ENCODE measurements at regions not wholly inside any gene's neighbourhood (a gene's known extent, or its start where the extent isn't known, plus 50 kb on each side); places are given as distances from the start of the nearest gene placed in this dataset.

DNA sequence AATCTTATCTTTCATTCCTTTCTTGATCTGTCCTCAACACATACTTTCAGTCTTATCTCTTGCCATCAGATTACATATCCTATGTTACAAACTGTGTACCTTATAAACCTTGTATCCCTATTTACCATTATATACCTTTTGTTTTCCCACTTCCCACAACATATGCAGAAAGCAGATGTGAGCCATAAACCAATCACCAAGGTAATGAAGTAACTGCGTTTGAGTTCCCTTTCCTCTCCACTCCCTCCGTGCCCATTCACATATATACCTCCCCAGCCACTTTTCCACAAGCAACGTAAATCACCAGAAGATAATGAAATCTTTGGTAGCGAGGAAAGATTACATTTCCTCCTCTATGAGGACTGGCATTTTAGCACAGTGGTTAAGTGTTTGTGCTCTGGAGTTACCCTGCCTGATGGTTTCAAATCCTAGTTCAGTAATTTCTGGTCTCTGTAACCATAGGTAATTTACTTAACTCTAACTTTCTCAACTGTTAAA is 55.5 kb upstream of the PHF14 start:
- 0 out of 2 replicates have a peak, but pooled peaks cover 2% of the 10 kb centered on the region for H3K4me1 ChIP-seq (ENCODE audit: control insufficient read depth, insufficient read depth, low read length)
- H3K36me3 ChIP-seq (ENCODE audit: control insufficient read depth in 2 of 2, insufficient read depth in 1 of 2, low read length in 2 of 2): no peaks in the 10 kb centered on the region
- no peaks in the 10 kb centered on the region for H3K9me3 ChIP-seq (ENCODE audit: control insufficient read depth, insufficient read depth, low read depth, low read length)
- H3K27ac ChIP-seq (ENCODE audit: extremely low read depth, low read depth, low read length): no peak overlapping the region
- ChIA-PET POLR2A (no interaction called here), CTCF (no interaction called here)
- no peak overlapping the region for H3K4me3 ChIP-seq (ENCODE audit: low read depth, low read length)
- no peak for TF ChIP-seq YY1 (tag by site-specific recombination; IDR thresholded peaks at IDR 0.05)
- TF ChIP-seq, protein P1, sequence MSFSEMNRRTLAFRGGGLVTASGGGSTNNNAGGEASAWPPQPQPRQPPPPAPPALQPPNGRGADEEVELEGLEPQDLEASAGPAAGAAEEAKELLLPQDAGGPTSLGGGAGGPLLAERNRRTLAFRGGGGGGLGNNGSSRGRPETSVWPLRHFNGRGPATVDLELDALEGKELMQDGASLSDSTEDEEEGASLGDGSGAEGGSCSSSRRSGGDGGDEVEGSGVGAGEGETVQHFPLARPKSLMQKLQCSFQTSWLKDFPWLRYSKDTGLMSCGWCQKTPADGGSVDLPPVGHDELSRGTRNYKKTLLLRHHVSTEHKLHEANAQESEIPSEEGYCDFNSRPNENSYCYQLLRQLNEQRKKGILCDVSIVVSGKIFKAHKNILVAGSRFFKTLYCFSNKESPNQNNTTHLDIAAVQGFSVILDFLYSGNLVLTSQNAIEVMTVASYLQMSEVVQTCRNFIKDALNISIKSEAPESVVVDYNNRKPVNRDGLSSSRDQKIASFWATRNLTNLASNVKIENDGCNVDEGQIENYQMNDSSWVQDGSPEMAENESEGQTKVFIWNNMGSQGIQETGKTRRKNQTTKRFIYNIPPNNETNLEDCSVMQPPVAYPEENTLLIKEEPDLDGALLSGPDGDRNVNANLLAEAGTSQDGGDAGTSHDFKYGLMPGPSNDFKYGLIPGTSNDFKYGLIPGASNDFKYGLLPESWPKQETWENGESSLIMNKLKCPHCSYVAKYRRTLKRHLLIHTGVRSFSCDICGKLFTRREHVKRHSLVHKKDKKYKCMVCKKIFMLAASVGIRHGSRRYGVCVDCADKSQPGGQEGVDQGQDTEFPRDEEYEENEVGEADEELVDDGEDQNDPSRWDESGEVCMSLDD (tag by site-specific recombination; IDR thresholded peaks at IDR 0.05): no peak
- TF ChIP-seq ZNF341 (tag by site-specific recombination; IDR thresholded peaks at IDR 0.05; ENCODE audit: low read depth): no peak
- TF ChIP-seq ZNF561 (tag by site-specific recombination; IDR thresholded peaks at IDR 0.05; ENCODE audit: borderline replicate concordance): no peak
- no peak for TF ChIP-seq KLF7 (tag by site-specific recombination; IDR thresholded peaks at IDR 0.05; ENCODE audit: borderline replicate concordance)
- TF ChIP-seq ZNF692 (tag by site-specific recombination; IDR thresholded peaks at IDR 0.05): no peak
- TF ChIP-seq ZNF112 (tag by site-specific recombination; IDR thresholded peaks at IDR 0.05): no peak
- no peak for TF ChIP-seq ZSCAN5A (tag by site-specific recombination; IDR thresholded peaks at IDR 0.05)
- TF ChIP-seq ZNF837 (tag by site-specific recombination; IDR thresholded peaks at IDR 0.05): no peak
- no peak for TF ChIP-seq PATZ1 (tag by site-specific recombination; IDR thresholded peaks at IDR 0.05)
- TF ChIP-seq ZNF211 (tag by site-specific recombination; IDR thresholded peaks at IDR 0.05; ENCODE audit: low read depth): no peak
- TF ChIP-seq ZNF133 (tag by site-specific recombination; IDR thresholded peaks at IDR 0.05): no peak
- no peak for TF ChIP-seq ZNF518A (tag by site-specific recombination; conservative IDR thresholded peaks at IDR 0.05; ENCODE audit: low read depth)
- TF ChIP-seq ZNF529 (tag by site-specific recombination; IDR thresholded peaks at IDR 0.05; ENCODE audit: insufficient replicate concordance): no peak
- TF ChIP-seq FEZF1 (tag by site-specific recombination; IDR thresholded peaks at IDR 0.05): no peak
- TF ChIP-seq ZNF776 (tag by site-specific recombination; IDR thresholded peaks at IDR 0.05; ENCODE audit: borderline replicate concordance): no peak

All from HEK293 (cell line).